HG03460 (cell line): ENCODE measurements at regions not wholly inside any gene's neighbourhood (a gene's known extent, or its start where the extent isn't known, plus 50 kb on each side); places are given as distances from the start of the nearest gene placed in this dataset.
"Not testable (repeated sequence)": the region's sequence is repeated elsewhere in the genome, so short reads cannot be mapped to it uniquely, and the experiment has no call there.

Source experiments
- ATAC-seq: cut with Tn5 transposase; IDR thresholded peaks from one replicate; pipeline ENCODE4 v1.9.1; 2021; ENCODE audit not compliant: unreplicated experiment

DNA sequence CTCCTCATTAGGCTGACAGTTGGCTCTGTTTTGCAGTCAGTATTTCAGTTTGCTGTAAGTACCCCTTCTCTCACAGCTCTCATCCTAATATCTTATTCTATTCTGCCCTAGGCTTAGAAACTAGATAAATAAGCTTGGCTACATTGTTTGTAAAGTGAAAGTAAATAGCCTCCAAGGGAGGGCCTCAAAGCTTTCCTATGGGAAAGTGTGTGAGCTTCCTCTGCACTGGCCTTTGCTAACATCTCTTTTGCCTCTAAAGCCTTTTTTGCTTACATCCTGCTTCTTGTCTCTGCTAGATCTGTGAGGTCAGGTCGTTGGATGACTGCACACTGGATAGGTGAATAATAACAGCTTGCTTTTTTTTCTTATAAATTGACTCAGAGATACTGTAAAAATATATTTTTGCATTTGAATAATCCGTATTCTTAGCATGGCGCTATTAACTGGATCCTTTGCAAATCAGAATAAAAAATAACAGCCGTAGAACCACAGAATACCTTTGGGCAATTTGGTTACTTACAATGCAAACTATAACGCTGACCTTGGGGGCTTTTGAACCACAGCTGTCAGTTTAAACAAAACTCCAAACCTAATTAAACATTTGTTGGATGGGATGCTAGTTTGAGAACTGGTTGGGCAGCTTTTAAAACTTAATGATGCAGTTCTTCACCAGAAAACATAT, 55.1 kb downstream of the TTC6 start:
- ATAC-seq = no peak

DNA sequence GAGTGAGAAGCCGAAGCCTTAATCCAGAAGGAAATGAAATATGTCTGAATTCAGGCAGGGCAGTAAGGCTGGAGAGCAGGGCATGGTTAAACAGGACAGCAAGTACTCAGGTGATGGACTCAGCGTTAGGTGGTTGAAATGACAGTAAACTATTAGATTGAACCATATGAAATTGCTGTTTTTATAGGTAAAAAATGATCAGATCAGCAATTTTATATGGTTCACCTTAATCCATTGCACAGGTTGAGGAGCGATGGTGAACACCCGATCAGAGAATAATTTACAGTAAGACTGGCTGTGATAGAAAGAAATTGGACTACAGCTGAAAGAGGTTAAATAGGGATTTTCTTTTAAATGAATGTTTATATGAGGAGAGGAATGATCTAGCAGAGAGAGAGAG, 56.6 kb downstream of the TTC6 start:
- ATAC-seq = no peak

DNA sequence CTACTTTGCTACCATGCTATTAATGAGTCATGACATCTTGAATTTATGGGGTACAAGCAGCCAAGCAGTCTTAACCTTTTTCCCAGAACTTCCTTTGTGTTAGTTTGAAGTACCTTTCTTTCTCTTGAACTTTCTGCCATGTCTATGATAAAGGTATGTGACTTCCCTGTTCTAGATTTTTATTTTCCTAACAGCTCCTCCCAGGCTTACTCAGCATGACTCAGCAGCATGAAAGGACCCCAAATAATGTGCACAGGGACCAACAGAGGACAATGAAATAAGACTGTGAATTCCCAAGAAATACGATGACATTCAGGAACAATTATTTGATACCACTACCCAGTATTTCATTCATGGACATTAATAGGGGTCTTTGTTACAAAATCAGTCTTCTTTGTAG, 60.0 kb downstream of the TTC6 start:
- ATAC-seq = no peak

DNA sequence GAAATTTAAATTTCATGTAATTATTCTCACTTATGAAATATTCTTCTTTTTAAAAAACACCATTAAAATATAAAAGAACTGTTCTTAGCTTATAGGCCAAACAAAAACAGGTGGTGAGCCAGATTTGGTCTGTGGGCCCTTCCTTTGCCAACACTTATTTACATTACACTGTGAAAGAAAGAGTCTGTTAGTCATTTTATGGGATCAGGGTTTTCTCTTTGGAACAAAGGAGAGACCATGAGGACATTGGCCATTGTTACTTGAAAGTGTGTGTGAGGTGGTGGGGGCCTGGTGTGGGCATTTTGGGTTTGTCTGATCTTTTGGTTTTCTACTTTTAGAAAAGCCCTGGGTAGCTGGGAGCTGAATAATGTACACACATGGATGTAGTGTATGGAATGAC, 62.7 kb downstream of the TTC6 start:
- no peak for ATAC-seq

DNA sequence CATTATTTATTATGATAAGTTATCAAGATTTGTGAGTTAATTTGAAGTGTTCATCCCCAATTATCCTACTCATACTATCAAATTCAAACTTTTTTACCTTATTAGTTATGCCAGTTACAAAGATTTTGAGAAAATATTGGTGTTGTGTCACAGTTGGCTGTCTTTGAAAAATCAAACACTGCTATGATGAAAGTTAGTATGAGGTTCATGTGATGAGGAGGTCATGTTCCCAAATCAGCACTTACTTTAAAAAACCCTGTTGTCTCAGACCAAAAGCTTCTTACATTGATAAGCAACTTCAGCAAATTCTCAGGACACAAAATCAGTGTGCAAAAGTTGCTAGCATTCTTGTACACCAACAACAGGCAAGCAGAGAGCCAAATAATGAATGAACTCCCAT, 68.1 kb downstream of the TTC6 start:
- no peak for ATAC-seq

DNA sequence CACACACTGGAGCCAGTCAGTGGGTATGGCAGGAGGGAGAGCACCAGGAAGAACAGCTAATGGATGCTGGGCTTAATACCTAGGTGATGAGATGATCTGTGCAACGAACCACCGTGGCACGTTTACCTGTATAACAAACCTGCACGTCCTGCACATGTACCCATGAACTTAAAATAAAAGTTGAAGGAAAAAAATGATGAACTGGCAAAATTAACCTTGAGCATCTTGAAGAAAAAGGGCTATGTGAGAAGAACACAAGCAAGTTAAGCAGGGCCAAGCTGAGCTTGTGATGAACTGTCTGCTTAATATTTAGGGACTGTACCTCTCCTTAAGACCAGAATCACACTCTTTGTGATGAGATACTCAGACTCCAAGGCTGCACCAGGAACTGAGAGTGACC, 70.0 kb downstream of the TTC6 start:
- no peak for ATAC-seq

DNA sequence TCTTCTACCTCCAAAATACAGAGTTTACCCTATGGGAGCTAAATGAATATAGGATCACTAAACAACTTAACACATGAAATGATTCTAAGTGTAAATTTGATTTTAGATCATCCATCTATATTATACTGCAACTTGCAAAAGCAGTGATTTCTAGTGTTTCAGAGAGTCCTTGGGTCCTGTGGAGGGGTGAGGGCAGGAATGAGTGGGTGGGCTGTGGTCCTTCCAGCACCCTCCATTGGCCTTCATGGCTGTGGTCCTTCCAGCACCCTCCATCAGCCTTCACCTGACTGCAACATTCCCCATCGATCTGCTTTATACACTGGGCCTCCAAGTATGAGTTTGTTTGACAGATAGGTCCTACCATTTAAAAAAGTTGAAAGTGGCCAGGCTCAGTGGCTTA, 70.5 kb downstream of the TTC6 start:
- no peak for ATAC-seq

DNA sequence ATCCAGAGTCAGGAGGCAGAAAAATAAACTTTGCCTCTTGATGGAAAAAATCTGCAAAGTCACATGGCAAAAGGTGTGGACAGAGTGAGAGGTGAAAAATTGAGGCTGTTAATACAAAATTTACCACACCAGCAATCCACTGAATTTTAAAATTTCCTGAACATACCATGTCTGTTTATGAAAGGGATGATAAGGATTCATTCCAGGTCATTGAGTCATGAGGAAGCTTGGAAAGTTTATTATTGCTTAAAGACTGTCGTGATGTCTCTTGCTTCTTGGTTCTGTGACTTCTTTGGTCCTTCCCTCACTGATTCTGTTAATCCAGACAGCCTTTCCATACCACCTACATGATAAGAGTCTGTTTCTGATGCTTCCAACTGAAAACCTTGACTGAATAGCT, 73.2 kb downstream of the TTC6 start:
- no peak for ATAC-seq

DNA sequence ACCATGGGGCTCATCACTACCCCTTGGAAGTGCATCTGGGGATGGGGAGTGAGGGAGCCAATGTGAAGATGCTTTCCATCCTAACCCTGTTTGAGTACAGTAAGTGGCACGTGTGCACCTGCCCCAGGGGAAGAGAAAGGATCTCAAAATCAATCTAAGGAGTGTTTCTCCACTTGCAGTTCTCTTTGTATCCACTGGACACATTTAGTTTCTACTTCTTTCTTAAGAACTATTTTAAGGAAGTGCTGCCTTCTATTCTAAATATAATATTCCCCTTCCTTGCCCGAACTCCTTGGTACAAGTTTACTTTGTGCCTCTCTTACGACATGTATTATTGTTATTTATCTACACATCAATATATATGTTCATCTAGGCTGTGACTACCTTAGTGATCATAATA, 73.8 kb downstream of the TTC6 start:
- no peak for ATAC-seq

DNA sequence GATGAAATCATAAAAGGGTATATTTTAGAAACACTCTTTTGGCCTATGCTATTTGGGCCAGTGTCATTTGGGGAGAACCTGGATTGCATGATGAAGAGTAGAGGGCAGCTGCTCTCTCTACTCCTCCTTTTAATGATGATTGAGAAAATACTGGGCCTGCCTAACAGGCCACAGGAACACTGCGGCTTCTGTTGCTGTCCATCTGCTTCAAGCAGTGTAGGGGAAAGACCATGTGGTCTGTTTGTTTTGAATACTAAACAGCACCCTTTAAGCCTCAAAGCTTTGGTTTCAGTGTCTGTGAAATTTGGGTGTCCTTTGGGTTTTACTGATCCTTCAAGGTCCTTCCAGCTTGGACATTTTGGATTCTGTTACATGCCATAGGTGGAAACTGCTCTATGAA, 78.0 kb downstream of the TTC6 start:
- no peak for ATAC-seq

DNA sequence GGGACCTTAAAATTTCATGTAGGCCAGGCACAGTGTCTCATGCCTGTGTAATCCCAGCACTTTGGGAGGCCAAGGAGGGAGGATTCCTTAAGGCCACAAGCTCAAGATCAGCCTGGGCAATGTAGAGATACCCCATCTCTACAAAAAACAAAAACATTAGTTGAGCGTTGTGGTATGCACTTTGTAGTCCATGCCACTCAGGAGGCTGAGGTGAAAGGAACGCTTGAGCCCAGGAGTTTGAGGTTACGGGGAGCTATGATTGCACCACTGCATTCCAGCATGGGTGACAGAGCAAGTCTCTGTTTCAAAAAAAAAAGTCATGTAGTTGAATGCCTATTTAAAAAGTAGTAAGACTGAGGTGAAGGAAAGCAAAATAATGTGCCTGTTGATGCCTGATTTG, 83.5 kb downstream of the TTC6 start:
- ATAC-seq = no peak

DNA sequence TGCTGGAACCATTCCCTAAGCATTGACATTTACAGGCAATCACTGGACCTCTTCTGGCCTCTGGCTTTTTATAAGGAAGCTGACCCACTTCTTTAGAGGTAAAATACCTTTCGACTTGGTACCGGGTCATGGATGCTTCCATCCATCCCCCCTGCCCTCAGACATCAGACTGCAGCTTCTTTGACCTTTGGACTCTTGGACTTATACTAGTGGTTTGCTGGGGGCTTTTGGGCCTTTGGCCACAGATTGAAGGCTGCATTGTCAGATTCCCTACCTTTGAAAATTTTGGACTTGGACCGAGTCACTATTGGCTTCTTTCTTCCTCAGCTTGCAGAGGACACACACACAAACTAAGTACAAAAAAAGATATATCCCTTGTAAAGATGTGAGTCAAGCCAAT, 86.1 kb downstream of the TTC6 start:
- no peak for ATAC-seq

DNA sequence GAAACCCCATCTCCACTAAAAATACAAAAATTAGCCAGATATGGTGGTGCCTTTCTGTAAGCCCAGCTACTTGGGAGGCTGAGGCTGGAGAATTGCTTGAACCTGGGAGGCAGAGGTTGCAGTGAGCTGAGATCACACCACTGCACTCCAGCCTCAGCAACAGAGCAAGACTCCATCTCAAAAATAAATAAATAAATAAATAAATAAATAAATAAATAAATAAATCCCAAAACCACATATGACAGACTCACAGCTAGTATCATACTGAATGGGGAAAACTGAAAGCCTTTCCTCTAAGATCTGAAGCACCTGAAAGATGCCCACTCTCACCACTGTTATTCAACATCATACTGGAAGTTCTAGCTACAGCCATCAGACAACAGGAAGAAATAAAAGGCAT, 97.3 kb downstream of the TTC6 start:
- not testable (repeated sequence) for ATAC-seq

DNA sequence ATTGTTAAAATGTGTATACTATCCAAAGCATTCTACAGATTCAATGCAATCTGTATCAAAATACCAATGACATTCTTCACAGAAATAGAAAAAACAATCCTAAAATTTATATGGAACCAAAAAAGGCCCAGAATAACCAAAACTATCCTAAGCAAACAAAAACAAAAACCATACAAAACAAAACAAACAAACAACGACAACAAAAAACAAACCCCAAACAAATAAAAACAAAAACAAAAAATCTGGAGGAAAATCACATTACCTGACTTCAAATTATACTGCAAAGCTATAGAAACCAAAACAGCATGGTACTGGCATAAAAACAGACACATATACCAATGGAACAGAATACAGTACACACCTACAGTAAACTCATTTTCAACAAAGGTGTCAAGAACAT, 98.0 kb downstream of the TTC6 start:
- not testable (repeated sequence) for ATAC-seq

DNA sequence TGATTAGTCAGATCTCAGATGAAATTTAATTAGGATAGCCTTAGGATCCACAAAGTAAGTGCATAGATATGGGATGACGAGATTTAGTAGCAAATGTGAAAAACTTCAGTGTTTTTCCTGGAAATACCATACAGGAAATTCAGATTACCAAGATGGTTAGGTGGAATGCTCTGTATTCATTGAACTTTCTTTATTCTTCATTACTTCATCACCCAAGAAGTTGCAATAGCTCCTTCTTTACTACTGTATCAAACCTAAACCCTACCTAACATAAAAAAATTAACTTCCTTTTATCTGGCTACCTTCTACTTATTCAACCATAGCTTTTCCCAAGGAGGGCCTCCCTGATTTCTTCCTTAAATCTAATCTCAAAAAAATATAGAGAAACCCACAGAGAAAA, 100.4 kb downstream of the TTC6 start:
- ATAC-seq = no peak

DNA sequence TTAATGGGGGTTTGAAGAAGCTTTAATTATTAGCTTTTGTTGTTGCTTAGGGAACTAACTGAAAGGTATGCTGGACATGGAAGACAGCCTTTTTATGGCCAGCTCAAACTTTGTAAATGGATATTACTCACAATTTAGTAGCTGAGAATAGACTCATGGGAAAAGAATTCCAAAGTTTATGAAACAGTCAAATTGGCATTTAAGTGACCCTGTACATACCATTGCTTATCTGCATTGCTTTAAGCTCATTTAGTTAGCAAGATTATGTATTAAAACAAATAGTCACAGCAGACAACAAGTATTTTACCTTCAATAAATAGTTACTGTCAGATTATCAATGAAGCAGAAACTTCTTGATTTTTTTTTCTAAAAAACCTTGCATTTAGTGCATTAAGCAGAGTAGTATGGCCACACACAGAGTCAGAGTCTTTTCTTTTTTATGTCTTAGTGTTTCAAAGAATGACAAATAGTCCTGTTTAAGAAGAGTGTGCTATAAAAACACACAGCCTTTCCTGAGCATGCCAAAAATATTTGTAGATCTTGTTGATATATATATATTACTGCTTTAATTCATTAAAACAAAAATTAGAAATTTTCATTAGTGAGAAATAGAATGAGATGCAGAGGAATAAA, 102.2 kb downstream of the TTC6 start:
- ATAC-seq = no peak

DNA sequence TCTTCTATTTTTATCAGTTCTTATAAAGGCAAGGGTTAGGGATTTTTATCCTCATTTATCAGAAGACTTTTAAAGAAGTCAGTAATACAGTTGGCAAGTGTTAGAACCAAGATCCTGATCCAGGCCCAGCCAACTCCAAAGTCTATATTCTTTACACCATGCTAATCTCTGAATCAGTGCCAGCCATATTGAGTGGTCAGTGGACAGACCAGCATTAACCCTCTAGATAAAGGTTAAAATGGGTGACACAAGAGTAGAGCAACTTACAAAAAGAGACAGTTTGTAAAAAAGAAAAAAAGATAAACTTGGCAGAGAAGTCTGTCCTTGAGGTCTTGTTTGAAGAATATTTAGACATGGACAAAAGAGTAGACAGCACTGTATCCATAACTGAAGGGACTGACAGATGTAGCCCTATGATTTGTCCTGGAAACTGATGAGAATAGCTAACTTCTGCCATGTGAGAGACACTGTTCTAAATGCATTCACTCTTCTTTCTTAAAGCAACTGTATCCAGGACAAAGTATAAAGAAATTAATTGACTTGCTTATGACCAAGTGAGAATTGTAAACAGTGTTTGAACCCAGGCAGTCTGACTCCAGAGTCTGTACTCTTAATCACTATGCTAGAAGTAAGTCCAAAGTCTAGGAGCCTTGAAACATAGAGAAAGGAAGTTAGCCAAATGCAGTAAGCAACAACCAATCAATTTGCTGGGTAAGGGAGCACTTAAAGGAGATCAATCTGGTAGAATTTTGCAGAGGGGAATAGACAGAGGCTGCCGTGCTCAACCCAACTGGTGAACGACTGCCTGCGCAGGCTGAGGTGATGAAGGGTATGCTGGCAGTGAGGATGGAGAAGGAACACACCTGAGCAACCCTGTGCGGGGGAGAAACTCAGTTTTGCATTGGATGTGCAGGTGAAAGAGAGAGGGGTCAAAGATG, 103.7 kb downstream of the TTC6 start:
- ATAC-seq = no peak

DNA sequence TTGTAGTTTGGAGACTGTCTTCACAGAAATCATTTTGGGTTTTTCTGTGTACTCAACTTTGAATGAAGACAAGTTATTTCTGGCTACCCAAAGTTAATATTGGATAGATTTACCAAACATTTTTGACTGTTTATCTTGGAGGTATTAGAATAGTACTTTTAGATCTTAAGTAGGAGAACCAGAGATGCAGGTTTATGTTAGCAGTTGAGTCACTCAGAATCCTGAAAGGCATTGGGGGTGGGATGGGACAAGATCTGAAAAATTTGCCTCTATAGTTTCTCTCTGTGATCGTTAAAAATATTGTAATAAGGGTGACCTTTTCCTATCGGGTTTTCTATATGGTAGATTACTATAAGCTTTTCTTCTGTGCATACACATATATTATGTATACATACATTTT, 112.3 kb downstream of the TTC6 start:
- ATAC-seq = no peak

DNA sequence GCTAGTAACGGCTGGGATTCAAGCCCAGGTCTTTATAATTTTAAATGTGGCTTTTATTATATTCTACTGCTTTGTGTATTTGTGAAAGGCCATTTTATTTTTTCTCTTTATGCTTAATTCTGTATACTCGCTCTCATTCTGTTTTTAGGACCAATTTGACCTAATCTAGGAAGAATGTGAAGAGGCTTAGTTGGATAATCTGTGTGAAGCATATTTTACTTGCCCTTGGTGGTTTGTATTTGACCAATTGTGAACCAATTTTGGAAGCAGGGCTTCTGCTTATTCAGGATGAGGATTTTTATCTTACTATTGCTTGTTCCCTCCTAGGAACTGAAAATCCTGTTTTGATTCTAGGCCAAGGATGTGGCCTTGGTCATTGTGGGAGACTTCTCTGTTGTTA, 113.1 kb downstream of the TTC6 start:
- no peak for ATAC-seq

DNA sequence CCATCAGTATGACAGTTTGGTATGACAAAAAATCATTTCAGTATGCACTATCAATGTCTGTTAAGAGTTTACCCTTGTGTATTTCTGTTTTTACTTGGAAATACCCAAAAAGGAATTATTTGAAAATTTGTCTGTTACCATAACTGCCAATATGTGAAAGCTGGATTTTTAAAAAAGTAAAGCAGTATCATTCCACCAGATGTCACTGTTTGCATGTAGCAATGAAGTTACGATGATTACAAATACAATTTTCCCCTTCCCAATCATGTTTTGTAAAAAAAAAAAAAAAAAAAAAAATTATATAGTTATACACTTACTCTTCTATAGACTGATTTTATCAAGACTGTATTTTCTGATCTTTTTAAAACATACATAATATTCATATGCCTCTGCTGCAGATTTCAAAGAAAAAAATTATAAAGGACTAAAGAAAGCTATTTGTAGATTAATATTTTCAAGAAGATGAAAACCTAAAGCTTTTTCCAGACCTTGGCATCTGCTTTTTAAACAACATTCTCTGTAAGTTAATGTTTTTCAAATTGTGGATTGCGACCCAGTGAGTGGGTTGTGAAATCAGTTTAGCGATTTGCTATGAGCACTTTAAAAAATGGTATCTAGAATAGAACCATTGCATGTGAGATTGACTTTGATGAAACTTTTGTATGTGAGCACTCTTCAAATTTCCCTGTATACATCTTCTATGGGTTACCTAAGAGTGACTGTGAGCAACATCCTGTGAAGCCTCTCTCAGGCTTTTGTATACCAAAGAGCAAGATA, 114.2 kb downstream of the TTC6 start:
- ATAC-seq = no peak

DNA sequence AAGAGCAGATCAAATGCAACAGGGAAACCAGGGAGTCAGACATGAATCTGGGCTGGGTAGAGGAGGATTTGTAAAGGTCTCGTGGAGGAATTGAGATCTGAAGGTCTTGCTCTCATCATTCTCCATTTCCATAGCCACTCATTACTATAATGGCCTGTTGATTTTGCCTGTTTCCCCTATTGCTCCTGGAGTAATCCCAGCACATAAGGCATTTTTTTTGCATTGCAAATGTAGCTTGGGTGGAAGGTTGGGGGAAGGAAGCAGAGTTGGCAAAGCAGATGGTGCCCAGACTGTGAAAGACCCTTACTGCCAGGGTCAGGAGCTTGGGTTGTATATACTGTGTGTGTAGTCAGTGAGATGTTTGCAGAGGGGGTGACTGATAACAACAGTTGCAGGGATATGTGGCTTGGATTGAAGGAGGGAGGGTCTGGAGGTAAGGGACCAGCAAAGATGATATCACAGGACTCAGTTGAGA, 116.0 kb downstream of the TTC6 start:
- ATAC-seq = no peak
